Spinal cord (tissue), 9 donors: ENCODE measurements at regions not wholly inside any gene's neighbourhood (a gene's known extent, or its start where the extent isn't known, plus 50 kb on each side); places are given as distances from the start of the nearest gene placed in this dataset.

Source experiments
- DNase-seq, 6 donors: peaks; one replicate each; pipeline versions ENCODE4 v3.0.0 to v3.0.0-alpha.2; 2013 to 2015; ENCODE audit warnings: low spot score in 6 of 6, low read depth in 4 of 6
- H3K27ac ChIP-seq: one replicate; pipeline ENCODE4 v1.5.1; 2013; ENCODE audit warnings: low read depth, low read length, control low read depth
- H3K27me3 ChIP-seq: one replicate; pipeline ENCODE4 v1.6.1; 2013; ENCODE audit warnings: low read length; ENCODE audit not compliant: control insufficient read depth, insufficient read depth
- H3K36me3 ChIP-seq: one replicate; pipeline ENCODE4 v1.6.1; 2013; ENCODE audit warnings: low read length; ENCODE audit not compliant: control insufficient read depth, insufficient read depth
- H3K4me1 ChIP-seq: one replicate; pipeline ENCODE4 v1.6.1; 2013; ENCODE audit warnings: low read length; ENCODE audit not compliant: control insufficient read depth, insufficient read depth
- H3K4me3 ChIP-seq: one replicate; pipeline ENCODE4 v1.5.1; 2013; ENCODE audit warnings: low read depth, low read length, control low read depth
- H3K9me3 ChIP-seq: one replicate; pipeline ENCODE4 v1.6.1; 2013; ENCODE audit warnings: low read length; ENCODE audit not compliant: control insufficient read depth, insufficient read depth
- WGBS: methylation state at CpG from one replicate; pipeline ENCODE4 v1.1.5; 2013; ENCODE audit warnings: missing lambda C conversion rate; ENCODE audit not compliant: insufficient coverage; 5-methylcytosine and 5-hydroxymethylcytosine counted together
- donor health status: healthy.

DNA sequence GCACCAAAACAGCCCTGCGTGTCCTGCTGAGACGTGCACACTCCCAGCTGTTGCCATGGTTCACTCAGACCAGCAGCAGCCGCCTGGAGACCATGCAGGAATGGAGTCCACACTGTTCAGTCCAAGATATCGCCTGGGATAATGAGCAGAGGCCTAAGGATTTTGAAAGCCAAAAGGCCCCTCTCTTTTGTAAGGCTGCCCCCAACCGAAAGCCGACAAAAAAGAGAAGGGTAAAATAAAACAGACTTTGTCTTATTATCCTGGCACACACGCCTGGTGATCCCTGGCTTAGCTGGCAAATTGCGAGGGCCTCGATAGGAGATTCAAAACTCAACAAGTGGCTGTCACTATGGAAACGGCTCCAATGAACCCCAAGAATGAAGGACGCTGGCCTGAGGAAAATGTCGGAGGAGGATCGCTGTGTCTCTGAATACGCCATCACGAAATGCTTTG is 263.6 kb downstream of the SKIDA1 start:
- Histone ChIP-seq H3K27ac (peak overlapping the region; percentile 26), H3K4me3 (no peak overlapping the region), H3K27me3 (no peaks in the 10 kb centered on the region), H3K4me1 (peaks cover 29% of the 10 kb centered on the region), H3K36me3 (no peaks in the 10 kb centered on the region), H3K9me3 (no peaks in the 10 kb centered on the region)
- WGBS, result 24% methylated on average over 12 of the region's 15 CpGs
- DNase-seq, result peak in 5 of 6 donors; percentile 68 to 92 (median 77)

DNA sequence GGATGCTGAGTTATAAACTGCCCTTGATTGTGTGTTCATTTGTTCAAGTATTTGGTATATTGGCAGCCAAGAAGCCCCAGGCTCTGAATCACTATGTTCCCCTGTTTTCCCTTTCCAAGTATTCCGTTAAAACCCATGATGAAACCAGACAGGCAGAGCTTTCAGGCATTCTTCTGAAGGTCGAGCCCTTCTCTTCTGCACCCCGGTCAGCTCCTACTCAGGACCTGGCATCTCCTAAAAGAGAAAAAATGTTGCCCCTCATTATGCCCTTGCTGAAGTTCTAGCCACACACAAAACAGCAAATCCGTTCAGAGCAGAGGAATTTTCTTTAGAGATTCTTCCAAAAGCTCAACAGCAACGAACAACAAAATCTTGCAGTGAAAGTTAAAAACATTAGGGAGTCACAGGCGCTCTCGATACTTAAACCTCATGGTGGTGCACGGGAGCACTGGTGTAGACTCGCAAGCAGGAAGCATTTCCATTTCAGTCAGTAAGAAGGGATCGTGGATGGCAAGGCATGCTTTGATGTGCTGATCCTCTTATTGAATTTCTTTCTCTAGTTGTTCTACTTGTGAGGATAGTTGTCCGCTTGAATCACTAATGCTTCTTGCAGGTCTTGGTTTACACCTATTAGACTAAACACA is 264.9 kb downstream of the SKIDA1 start:
- H3K9me3 ChIP-seq, result no peaks in the 10 kb centered on the region
- H3K27me3 ChIP-seq, result no peaks in the 10 kb centered on the region
- DNase-seq, result peak in 2 of 6 donors; percentile 33 to 68
- no peak overlapping the region for H3K4me3 ChIP-seq
- WGBS, result 36% methylated on average over 6 of the region's 11 CpGs
- peak overlapping the region; percentile 41 for H3K27ac ChIP-seq
- H3K36me3 ChIP-seq, result no peaks in the 10 kb centered on the region
- H3K4me1 ChIP-seq, result peaks cover 29% of the 10 kb centered on the region

DNA sequence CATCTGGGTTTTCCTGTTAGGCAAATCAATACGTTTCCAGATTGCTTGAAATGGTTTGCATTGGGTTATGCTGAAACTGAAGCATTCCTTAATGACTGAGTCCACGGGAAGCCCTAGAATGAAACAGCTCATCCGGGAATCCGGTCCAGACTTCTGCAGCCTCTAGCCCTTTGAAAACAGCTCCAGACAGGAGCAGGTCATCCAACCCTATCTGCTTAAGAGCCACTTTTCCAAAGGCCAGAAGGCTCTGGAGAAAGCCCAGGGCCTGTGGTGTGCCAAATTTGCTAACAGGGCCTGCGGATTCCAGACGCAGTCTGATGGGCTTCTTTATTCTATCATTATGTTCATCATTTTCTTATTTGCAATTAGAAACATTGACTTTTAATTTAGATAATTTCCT is 265.4 kb downstream of the SKIDA1 start:
- Histone ChIP-seq H3K9me3 (no peaks in the 10 kb centered on the region), H3K27ac (peak overlapping the region; percentile 41), H3K4me1 (peaks cover 29% of the 10 kb centered on the region), H3K4me3 (no peak overlapping the region), H3K27me3 (no peaks in the 10 kb centered on the region), H3K36me3 (no peaks in the 10 kb centered on the region)
- 45% methylated on average over 4 of the region's 6 CpGs for WGBS
- peak in 1 of 6 donors; percentile 60 for DNase-seq

DNA sequence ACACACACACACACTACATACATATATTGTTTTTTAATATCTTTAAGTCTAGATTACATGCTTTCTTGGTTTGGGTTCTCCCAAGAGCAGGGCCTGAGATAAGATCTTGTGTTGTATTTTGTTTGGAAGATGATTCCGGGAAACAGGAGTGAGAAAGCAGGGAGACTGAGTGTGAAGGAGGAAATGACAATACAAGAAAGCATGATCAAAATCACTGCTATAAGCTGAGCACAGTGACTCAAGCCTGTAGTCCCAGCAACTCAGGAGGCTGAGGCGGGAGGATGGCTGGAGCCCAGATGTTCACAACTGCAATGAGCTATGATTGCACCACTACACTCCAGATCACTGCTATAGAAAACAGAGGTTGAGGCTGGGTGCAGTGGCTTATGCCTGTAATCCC is 267.6 kb downstream of the SKIDA1 start:
- no peak for DNase-seq
- Histone ChIP-seq H3K9me3 (no peaks in the 10 kb centered on the region), H3K27me3 (no peaks in the 10 kb centered on the region), H3K36me3 (no peaks in the 10 kb centered on the region), H3K4me3 (no peak overlapping the region), H3K4me1 (peaks cover 29% of the 10 kb centered on the region), H3K27ac (no peak overlapping the region)
- WGBS, result 94% methylated on average over 2 of the region's 2 CpGs

DNA sequence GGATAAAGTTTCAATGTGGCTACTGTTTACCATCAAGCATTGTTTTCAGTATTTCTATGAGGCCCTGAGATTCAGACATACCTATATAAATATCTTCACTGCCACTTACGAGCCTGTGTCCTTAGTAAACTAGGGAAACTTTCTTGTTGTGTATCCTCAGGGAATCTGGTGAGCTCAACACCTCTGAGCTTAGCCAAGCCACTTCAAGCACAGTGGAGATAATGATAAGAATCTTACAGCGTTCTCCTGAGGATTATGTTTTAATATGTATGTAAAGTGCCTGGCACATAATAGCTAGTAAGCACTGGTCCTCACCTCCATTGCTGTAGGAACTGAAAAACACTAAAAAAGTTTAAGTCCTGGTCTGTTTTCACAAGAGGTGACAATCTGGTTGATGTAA is 268.3 kb downstream of the SKIDA1 start:
- no peaks in the 10 kb centered on the region for H3K27me3 ChIP-seq

DNA sequence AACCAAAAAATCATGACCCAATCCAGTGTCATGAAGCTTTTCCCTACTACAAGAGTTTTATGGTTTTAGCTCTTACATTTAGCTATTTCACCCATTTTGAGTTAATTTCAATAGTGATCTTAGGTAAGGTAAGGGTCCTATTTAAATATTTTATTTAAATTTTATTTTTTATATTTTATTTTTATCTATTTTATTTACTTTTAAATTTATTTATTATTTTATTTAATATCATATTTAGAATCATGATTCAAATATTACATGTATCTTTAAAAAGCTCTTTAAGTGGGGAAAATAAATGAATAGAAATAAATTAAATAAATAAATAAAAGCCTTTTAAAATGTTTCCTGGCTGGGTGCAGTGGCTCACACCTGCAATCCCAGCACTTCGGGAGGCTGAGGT is 276.0 kb downstream of the SKIDA1 start:
- Histone ChIP-seq H3K36me3 (no peaks in the 10 kb centered on the region), H3K9me3 (no peaks in the 10 kb centered on the region), H3K4me3 (no peak overlapping the region), H3K27ac (no peak overlapping the region), H3K27me3 (no peaks in the 10 kb centered on the region), H3K4me1 (no peaks in the 10 kb centered on the region)
- DNase-seq, result no peak
- no CpG with 5 or more reads among the region's 1 CpG for WGBS

More for the DNA sequence above, 268.3 kb downstream of the SKIDA1 start:
- H3K36me3 ChIP-seq, result no peaks in the 10 kb centered on the region
- no peaks in the 10 kb centered on the region for H3K9me3 ChIP-seq
- no peak overlapping the region for H3K4me3 ChIP-seq
- H3K4me1 ChIP-seq, result peaks cover 24% of the 10 kb centered on the region
- no peak overlapping the region for H3K27ac ChIP-seq
- DNase-seq, result no peak
- 80% methylated on average over 1 of the region's 2 CpGs for WGBS

DNA sequence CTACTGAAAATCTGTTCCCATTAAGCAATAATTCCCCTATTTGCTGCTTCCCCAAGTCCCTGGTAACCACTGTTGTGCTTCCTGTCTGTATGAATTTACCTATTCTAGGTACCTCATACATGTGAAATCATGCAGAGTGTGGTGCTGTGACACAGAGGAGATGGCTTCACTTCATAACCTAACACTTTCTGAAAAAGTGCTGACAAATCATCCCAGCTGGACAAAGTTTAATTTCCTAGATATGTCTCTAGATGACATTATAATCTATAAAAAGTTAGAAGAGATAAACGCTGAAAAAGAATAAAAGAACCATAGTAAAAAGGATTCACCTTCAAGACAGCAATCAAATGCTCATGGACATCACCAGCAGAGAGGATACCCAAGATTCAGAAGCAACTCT is 277.9 kb downstream of the SKIDA1 start:
- no peaks in the 10 kb centered on the region for H3K9me3 ChIP-seq
- no CpG with 5 or more reads among the region's 1 CpG for WGBS
- H3K4me3 ChIP-seq, result no peak overlapping the region
- no peaks in the 10 kb centered on the region for H3K27me3 ChIP-seq
- H3K36me3 ChIP-seq, result no peaks in the 10 kb centered on the region
- no peaks in the 10 kb centered on the region for H3K4me1 ChIP-seq
- DNase-seq, result no peak
- no peak overlapping the region for H3K27ac ChIP-seq

DNA sequence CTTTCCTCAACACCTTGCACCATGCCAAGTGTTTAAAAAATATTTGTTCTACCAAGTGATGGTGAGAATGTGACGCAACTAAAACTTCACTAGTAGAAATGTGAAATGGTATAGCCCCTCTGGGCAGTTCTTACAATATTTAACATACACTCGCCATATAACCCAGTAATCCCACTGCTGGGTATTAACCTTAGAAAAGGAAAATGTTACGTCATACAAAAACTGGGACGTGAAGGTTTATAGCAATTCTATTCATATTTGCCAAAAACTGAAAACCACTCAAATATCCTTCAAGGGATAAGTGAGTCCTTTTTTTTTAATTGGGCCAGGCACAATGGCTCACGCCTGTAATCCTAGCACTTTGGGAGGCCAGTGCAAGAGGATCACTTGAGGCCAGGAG is 279.3 kb downstream of the SKIDA1 start:
- H3K4me3 ChIP-seq, result no peak overlapping the region
- 93% methylated on average over 1 of the region's 5 CpGs for WGBS
- H3K4me1 ChIP-seq, result no peaks in the 10 kb centered on the region
- DNase-seq, result no peak
- H3K27ac ChIP-seq, result no peak overlapping the region
- H3K9me3 ChIP-seq, result no peaks in the 10 kb centered on the region
- no peaks in the 10 kb centered on the region for H3K36me3 ChIP-seq
- H3K27me3 ChIP-seq, result no peaks in the 10 kb centered on the region

DNA sequence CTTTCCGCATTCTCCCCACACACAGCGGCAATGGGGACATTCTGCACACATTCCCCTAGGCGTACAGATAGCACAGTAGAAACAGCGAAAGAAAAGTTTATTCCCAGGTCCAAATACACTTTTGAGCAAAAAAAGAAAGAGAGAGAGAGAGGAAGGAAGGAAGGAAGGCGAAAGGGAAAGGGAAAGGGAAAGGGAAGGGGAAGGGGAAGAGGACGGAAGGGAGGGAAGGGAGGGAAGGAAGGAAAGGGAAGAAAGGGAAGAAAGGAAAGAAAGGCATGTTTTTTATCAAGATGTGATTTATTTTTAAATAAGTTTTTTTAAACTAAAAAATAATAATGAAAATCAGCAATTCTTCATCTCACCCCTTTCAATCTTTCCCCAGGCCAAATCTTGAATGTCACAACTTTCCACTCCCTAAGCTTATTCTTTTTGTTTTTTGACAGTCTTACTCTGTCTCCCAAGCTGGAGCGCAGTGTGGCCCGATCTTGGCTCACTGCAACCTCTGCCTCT is 281.7 kb downstream of the SKIDA1 start:
- Histone ChIP-seq H3K4me1 (no peaks in the 10 kb centered on the region), H3K9me3 (no peaks in the 10 kb centered on the region), H3K27me3 (no peaks in the 10 kb centered on the region), H3K4me3 (no peak overlapping the region), H3K27ac (no peak overlapping the region), H3K36me3 (no peaks in the 10 kb centered on the region)
- no peak for DNase-seq
- 100% methylated on average over 2 of the region's 8 CpGs for WGBS

DNA sequence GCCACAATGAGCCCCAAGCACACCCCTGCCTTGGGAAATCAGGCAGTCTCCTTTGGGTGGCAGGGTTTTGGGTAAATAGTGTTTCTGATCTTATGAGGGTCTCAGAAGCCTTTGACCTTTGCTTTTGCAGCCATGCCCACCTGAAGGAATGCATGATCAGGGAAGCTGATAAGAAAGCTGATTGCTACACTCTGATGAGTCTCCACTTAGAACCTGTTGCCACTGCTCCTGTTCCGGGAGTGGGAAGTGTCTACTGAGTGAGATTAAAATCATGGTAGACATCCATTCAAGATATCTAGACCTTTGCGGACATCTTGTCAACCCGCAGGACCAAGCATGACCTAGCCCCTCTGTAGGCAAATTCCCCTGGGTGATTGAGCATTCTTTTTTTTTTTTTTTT is 282.6 kb downstream of the SKIDA1 start:
- WGBS, result 100% methylated on average over 3 of the region's 3 CpGs
- H3K27ac ChIP-seq, result no peak overlapping the region
- H3K9me3 ChIP-seq, result no peaks in the 10 kb centered on the region
- H3K27me3 ChIP-seq, result no peaks in the 10 kb centered on the region
- no peak for DNase-seq
- no peaks in the 10 kb centered on the region for H3K4me1 ChIP-seq
- no peaks in the 10 kb centered on the region for H3K36me3 ChIP-seq
- H3K4me3 ChIP-seq, result no peak overlapping the region
